H9 (cell line): ENCODE measurements at regions not wholly inside any gene's neighbourhood (a gene's known extent, or its start where the extent isn't known, plus 50 kb on each side); places are given as distances from the start of the nearest gene placed in this dataset.
A peak's percentile ranks its signal among the peaks of the same experiment; 100 is the strongest.

Experiments
- DNase-seq: peaks from one replicate; pipeline ENCODE4 v3.0.0-alpha.2; 2017
- H2AFZ ChIP-seq: one replicate; pipeline ENCODE4 v1.6.1; 2013; ENCODE audit warnings: mild to moderate bottlenecking, low read length, control low read depth, moderate library complexity
- H2AK5ac ChIP-seq: 2 replicates; pipeline ENCODE4 v1.6.1; 2013; ENCODE audit warnings: low read length, control low read depth, mixed read lengths; ENCODE audit not compliant: insufficient read length
- H2BK120ac ChIP-seq: one replicate; pipeline ENCODE4 v1.6.1; 2013; ENCODE audit warnings: low read depth, mild to moderate bottlenecking, low read length, control low read depth, inconsistent platforms; ENCODE audit not compliant: poor library complexity, severe bottlenecking
- H2BK12ac ChIP-seq: 2 replicates; pipeline ENCODE4 v1.6.1; 2013; ENCODE audit warnings: low read length, control low read depth, mixed read lengths, low read depth; ENCODE audit not compliant: insufficient read length
- H2BK15ac ChIP-seq: 2 replicates; pipeline ENCODE4 v1.6.1; 2013; ENCODE audit warnings: low read depth, low read length, control low read depth
- H2BK20ac ChIP-seq: one replicate; pipeline ENCODE4 v1.6.1; 2013; ENCODE audit warnings: low read depth, mild to moderate bottlenecking, low read length, control low read depth, inconsistent platforms; ENCODE audit not compliant: poor library complexity, severe bottlenecking
- H2BK5ac ChIP-seq: 2 replicates; pipeline ENCODE4 v1.6.1; 2013; ENCODE audit warnings: low read length, control low read depth, mixed read lengths; ENCODE audit not compliant: insufficient read length
- H3K14ac ChIP-seq: 2 replicates; pipeline ENCODE4 v1.6.1; 2013; ENCODE audit warnings: low read length, control low read depth; ENCODE audit not compliant: insufficient read depth
- H3K18ac ChIP-seq: 2 replicates; pipeline ENCODE4 v1.6.1; 2013; ENCODE audit warnings: low read depth, mild to moderate bottlenecking, mixed read lengths, low read length, control low read depth; ENCODE audit not compliant: insufficient read length
- H3K23ac ChIP-seq: 2 replicates; pipeline ENCODE4 v1.6.1; 2013; ENCODE audit warnings: low read length, control low read depth, mixed read lengths, low read depth; ENCODE audit not compliant: insufficient read length
- H3K23me2 ChIP-seq: 2 replicates; pipeline ENCODE4 v1.6.1; 2013; ENCODE audit warnings: low read depth, mild to moderate bottlenecking, mixed read lengths, low read length, control low read depth; ENCODE audit not compliant: insufficient read length, poor library complexity, severe bottlenecking
- H3K27ac ChIP-seq: 2 replicates; pipeline ENCODE4 v1.5.1; 2013; ENCODE audit warnings: low read length, control low read depth, mixed read lengths, low read depth; ENCODE audit not compliant: insufficient read length
- H3K27me3 ChIP-seq: 2 replicates; pipeline ENCODE4 v1.6.1; 2013; ENCODE audit warnings: low read length, control low read depth, inconsistent platforms; ENCODE audit not compliant: insufficient read depth
- H3K4ac ChIP-seq: 2 replicates; pipeline ENCODE4 v1.6.1; 2013; ENCODE audit warnings: low read depth, mild to moderate bottlenecking, control low read depth, inconsistent platforms, low read length, moderate library complexity
- H3K4me1 ChIP-seq: 2 replicates; pipeline ENCODE4 v1.6.1; 2013; ENCODE audit warnings: low read length, control low read depth, inconsistent platforms; ENCODE audit not compliant: insufficient read depth
- H3K4me2 ChIP-seq: 2 replicates; pipeline ENCODE4 v1.6.1; 2013; ENCODE audit warnings: low read length, control low read depth, mixed read lengths; ENCODE audit not compliant: insufficient read length, insufficient read depth
- H3K56ac ChIP-seq: 2 replicates; pipeline ENCODE4 v1.6.1; 2013; ENCODE audit warnings: low read depth, mild to moderate bottlenecking, mixed read lengths, low read length, control low read depth; ENCODE audit not compliant: insufficient read length
- H3K79me1 ChIP-seq: 2 replicates; pipeline ENCODE4 v1.6.1; 2013; ENCODE audit warnings: low read depth, mild to moderate bottlenecking, moderate library complexity, low read length, control low read depth, inconsistent platforms; ENCODE audit not compliant: insufficient read depth, poor library complexity, severe bottlenecking
- H3K79me2 ChIP-seq: 2 replicates; pipeline ENCODE4 v1.6.1; 2013; ENCODE audit warnings: low read length, control low read depth, inconsistent platforms; ENCODE audit not compliant: insufficient read depth
- H3K9ac ChIP-seq: 2 replicates; pipeline ENCODE4 v1.6.1; 2013; ENCODE audit warnings: low read length, control low read depth, mixed read lengths; ENCODE audit not compliant: insufficient read length; ENCODE audit errors: extremely low read depth
- H3K9me3 ChIP-seq: one replicate; pipeline ENCODE4 v1.6.1; 2013; ENCODE audit warnings: low read depth, low read length, inconsistent platforms; ENCODE audit not compliant: control insufficient read depth
- H3T11ph ChIP-seq: one replicate; pipeline ENCODE4 v1.6.1; 2013; ENCODE audit warnings: mild to moderate bottlenecking, low read length, control low read depth, inconsistent platforms
- H4K20me1 ChIP-seq: one replicate; pipeline ENCODE4 v1.6.1; 2013; ENCODE audit not compliant: control insufficient read depth, insufficient read length, insufficient read depth
- H4K5ac ChIP-seq: 2 replicates; pipeline ENCODE4 v1.6.1; 2013; ENCODE audit warnings: low read depth, mild to moderate bottlenecking, mixed read lengths, low read length, control low read depth; ENCODE audit not compliant: insufficient read length
- H4K8ac ChIP-seq: replicated peaks from 2 replicates; pipeline ENCODE4 v1.6.1; 2013; ENCODE audit warnings: low read length, control low read depth, mixed read lengths, low read depth; ENCODE audit not compliant: insufficient read length
- H4K91ac ChIP-seq: 2 replicates; pipeline ENCODE4 v1.6.1; 2013; ENCODE audit warnings: low read depth, mild to moderate bottlenecking, moderate library complexity, mixed read lengths, low read length, control low read depth; ENCODE audit not compliant: insufficient read length
- H3K27ac Mint-ChIP-seq, 3 experiments: 2 replicates in 2 of 3; 3 replicates in 1 of 3; pipeline ENCODE4 v1.8.0; 2020 to 2021; ENCODE audit warnings: mixed read lengths in 3 of 3, mild to moderate bottlenecking in 1 of 3, moderate library complexity in 1 of 3
- H3K27me3 Mint-ChIP-seq: 2 replicates; pipeline ENCODE4 v1.8.0; 2021; ENCODE audit warnings: low read depth, mild to moderate bottlenecking, moderate library complexity, mixed read lengths
- H3K36me3 Mint-ChIP-seq, 3 experiments: 2 replicates in 2 of 3; 3 replicates in 1 of 3; pipeline ENCODE4 v1.8.0; 2020 to 2021; ENCODE audit warnings: low read depth in 3 of 3, mixed read lengths in 3 of 3; ENCODE audit not compliant: insufficient read depth in 1 of 3
- H3K4me1 Mint-ChIP-seq, 2 experiments: 2 replicates each; pipeline ENCODE4 v1.8.0; 2020; ENCODE audit warnings: mixed read lengths in 2 of 2
- H3K4me3 Mint-ChIP-seq, 2 experiments: 2 replicates in 1 of 2; 3 replicates in 1 of 2; pipeline ENCODE4 v1.8.0; 2020 to 2021; ENCODE audit warnings: mild to moderate bottlenecking in 2 of 2, mixed read lengths in 2 of 2, moderate library complexity in 1 of 2
- H3K9me3 Mint-ChIP-seq, 2 experiments: 2 replicates in 1 of 2; 3 replicates in 1 of 2; pipeline ENCODE4 v1.8.0; 2020; ENCODE audit warnings: mild to moderate bottlenecking in 2 of 2, mixed read lengths in 2 of 2, moderate library complexity in 1 of 2
- CTCF ChIP-seq: fragments of 200-600 bp; sonication (generic); conservative IDR thresholded peaks from 3 replicates; pipeline ENCODE4 v1.8.0; 2021; ENCODE audit warnings: antibody characterized with exemption, mild to moderate bottlenecking
- WGBS: extraction: QIAGEN DNeasy Blood & Tissue Kit; methylation state at CpG from one replicate; pipeline ENCODE4 v1.1.7; 2013; ENCODE audit warnings: missing lambda C conversion rate, low lambda C conversion rate, mixed read lengths; ENCODE audit not compliant: insufficient read length; ENCODE audit errors: extremely low coverage; 5-methylcytosine and 5-hydroxymethylcytosine counted together

- Mint-ChIP-seq H3K36me3 (no peaks in the 10 kb centered on the region), H3K27me3 (no peaks in the 10 kb centered on the region), H3K4me3 (no peak overlapping the region), H3K27ac (peak overlapping the region in 1 of 3 experiments; percentile 63; a peak in 2 of 7 replicates), H3K4me1 (peaks cover 6% of the 10 kb centered on the region in 2 experiments), H3K9me3 (no peaks in the 10 kb centered on the region; a peak in 1 of 5 replicates)
- no peaks in the 10 kb centered on the region for H3K23me2 ChIP-seq
- no peak overlapping the region for H3K4ac ChIP-seq
- H3T11ph ChIP-seq: no peak overlapping the region
- H3K27ac ChIP-seq: no peak overlapping the region
- no peak overlapping the region for H3K14ac ChIP-seq
- no peaks in the 10 kb centered on the region for H3K9me3 ChIP-seq
- H3K23ac ChIP-seq: no peak overlapping the region
- no peak overlapping the region for H2BK120ac ChIP-seq
- no peak overlapping the region for H2AFZ ChIP-seq
- H3K27me3 ChIP-seq: no peaks in the 10 kb centered on the region
- H3K79me2 ChIP-seq: no peaks in the 10 kb centered on the region
- no peaks in the 10 kb centered on the region for H4K20me1 ChIP-seq
- WGBS: no CpG with 5 or more reads among the region's 6 CpGs
- H3K4me1 ChIP-seq: no peaks in the 10 kb centered on the region; the same call in 1 of the 2 replicates
- no peak overlapping the region for H2BK15ac ChIP-seq
- no peak overlapping the region for H4K91ac ChIP-seq
- no peak overlapping the region for H2AK5ac ChIP-seq
- no peak overlapping the region for H2BK12ac ChIP-seq
- H3K56ac ChIP-seq: no peak overlapping the region
- H4K8ac ChIP-seq: no peak overlapping the region
- no peak overlapping the region for H3K9ac ChIP-seq
- DNase-seq: no peak
- H3K18ac ChIP-seq: no peak overlapping the region
- no peak overlapping the region for H2BK20ac ChIP-seq
- no peak for TF ChIP-seq CTCF
- no peak overlapping the region for H3K4me2 ChIP-seq
- no peak overlapping the region for H4K5ac ChIP-seq
- H2BK5ac ChIP-seq: no peak overlapping the region
- no peaks in the 10 kb centered on the region for H3K79me1 ChIP-seq
Measured at GRCh38 chr2:215740071-215740470, 273.3 kb downstream of the MREG start.
